GM18505 (cell line): ENCODE measurements at regions not wholly inside any gene's neighbourhood (a gene's known extent, or its start where the extent isn't known, plus 50 kb on each side); places are given as distances from the start of the nearest gene placed in this dataset.

ENCODE experiments used
- ATAC-seq: cut with Tn5 transposase; IDR thresholded peaks from one replicate; pipeline ENCODE4 v1.9.1; 2021; ENCODE audit not compliant: unreplicated experiment
- POLR2A ChIP-seq: IDR thresholded peaks from 4 replicates; pipeline ENCODE4 v1.6.1; 2011; ENCODE audit warnings: borderline replicate concordance; ENCODE audit not compliant: insufficient read depth, insufficient read length; ENCODE audit errors: extremely low read depth

DNA sequence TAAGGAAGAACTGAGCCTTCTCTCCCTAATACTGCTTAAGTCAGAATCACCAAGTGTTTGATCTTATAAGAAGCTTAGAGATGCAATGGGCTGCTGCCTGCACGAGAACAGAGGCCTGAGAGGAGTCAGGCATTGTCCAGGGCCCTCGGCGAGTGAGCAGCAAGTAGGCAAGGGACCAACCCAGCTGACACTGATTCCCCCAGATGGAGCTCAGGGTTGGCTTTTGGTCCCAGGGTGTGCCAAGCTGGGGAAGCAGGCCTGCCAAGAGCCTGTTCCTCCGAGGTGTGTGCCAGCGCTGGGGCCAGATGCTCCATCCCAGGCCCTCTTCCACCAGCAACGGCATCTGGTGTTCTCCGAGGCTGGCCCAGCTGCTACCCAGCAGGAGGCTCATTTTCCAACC lies 222.0 kb upstream of the ZMIZ1 start:
- TF ChIP-seq POLR2A = no peak
- ATAC-seq = no peak

DNA sequence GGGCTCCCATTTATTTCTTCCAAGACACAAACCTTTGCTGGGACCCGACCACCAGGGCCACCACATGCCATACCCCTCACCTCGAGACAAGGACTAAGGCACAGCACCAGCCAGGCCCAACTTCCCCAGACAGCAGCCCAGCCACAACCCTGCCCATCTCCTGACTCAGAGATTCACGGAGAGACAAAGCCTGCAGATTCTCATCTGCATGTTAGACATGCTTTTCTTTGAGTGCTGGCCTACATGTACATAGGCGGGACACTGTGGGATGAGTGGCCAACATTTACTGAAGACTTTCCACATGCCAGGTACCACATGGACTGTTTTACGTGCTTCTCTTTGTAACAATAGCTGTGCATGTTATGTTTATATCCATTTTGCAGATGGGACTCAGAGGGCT lies 221.3 kb upstream of the ZMIZ1 start:
- no peak for TF ChIP-seq POLR2A
- no peak for ATAC-seq

DNA sequence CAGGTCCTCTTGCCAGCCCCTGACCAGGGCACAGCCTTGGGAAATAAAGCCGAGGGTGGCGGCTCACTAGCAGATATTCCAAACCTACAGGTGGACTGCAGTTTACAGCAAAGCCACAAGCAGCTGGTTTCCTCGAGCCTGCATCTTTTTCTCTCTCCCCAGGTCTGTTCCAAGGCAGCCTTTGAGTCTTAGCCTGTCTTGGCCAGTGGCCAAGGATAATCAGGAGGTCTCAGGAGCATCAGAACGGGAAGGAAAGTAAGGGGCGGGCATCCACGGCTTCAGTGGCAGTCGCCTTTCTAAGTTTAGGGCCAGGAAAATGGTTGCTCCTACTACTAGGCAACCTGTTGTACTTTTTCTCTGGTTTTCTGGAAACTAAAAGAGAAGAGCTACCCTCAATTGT lies 219.7 kb upstream of the ZMIZ1 start:
- no peak for ATAC-seq
- no peak for TF ChIP-seq POLR2A

DNA sequence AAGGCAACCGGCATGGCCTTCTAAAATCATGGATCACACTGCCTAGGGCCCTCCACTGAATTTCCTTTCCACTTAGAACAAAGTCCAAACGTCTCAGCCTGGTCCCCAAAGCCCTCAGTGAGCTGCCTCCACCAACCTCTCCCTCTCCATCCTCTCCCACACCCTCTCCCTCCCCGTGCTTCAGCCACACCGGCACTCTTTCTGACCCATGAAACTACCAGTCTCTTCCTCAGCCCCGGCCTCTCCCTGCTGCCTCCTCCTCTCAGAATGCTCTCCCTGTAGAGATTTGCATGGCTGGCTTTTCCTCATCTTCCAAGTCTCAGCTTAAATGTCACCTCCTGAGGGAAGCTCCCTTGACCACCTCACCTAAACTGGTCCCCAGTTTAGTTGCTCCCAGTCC lies 219.0 kb upstream of the ZMIZ1 start:
- no peak for TF ChIP-seq POLR2A
- no peak for ATAC-seq

DNA sequence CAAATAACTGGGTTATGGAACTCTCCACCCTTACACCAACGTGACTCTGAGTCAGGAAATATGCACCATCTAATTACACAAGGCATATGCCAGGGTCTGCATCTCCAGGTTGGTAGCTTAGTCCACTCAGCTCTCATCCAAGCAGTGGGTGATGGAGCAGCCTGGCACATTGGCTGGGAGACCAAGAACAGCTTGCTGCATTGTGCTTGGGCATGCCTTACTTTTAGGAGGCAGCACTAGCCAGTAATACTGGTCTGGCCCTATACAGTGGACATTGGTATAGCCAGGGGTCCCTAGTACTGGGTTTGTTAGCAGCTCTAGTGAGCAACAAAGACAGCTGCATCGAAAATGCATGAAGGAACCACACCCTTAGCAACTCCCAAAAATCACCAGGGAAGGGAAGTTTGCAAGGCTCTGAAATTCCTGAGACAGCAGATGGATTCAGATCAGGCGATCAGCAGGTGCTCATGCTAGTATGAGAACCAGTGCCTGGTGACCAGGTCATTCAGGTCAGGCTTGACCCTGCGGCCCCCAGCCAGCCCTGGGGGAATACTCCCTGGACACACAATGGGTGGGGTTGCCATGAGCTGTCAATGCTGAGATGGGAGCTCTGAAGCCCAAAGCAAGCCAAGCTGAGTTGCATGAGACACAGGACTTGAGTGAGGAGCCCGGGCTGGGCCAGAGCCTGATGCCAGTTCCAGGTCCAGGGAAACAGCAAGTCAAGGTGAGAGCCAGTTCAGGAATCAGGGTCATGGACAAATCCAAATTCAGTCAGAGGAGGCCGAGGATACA lies 217.9 kb upstream of the ZMIZ1 start:
- ATAC-seq = no peak

DNA sequence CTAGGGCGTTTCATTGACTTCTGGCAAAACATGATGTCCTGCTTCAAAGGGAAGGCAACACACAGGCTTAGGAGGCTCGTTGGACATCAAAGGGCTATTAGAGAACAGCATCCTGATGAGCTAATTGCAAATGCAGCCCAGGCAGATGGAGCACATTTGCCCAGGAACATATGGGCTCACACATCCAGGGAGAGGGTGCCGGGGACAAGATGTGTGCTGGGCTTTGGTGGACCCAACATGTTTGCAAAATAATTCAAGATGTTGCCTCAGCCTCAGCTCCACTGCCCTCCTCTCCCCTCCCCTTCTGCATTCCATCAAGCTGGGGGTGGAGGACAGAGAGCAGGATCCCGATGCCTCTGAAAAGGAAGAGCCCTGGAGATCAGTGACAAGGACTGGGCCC lies 217.1 kb upstream of the ZMIZ1 start:
- ATAC-seq = no peak
- no peak for TF ChIP-seq POLR2A

More for the DNA sequence above, 217.9 kb upstream of the ZMIZ1 start:
- TF ChIP-seq POLR2A = no peak

DNA sequence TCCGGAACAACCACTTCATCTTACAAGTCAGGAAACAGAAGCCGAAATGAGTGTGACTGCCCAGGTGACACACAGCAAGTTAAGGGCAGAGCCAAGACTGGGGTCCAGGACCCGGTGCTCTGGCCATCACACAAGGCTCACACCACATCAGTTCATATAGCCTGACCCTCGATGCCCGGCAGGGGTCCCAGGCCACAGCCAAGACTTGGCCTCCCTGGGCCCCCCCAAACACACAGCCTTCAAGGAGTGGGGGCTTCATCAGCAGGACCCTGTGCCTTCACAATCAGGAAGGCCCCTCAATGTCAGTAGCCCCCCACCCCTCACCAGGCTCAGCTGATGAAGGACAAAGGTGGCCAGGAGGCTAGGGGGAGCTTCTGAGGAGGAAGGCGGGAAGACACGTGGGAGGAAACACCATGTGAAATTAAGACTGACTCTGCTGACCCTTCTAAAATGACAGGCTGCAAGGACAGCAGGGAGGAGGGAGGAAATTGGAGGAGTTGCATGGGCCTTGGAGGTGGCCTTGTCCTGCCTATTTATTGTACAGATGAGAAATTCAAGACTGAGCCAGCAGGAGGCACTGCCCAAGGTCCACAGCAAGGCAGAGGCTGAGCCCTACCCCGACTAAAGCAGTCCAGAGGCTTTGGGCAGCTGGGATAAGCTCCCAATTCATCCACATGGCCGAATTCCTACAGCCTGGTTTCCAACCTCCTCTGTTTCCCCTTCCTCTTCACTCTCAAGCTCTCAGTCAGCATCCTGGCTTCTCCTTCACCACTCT lies 216.1 kb upstream of the ZMIZ1 start:
- no peak for ATAC-seq
- no peak for TF ChIP-seq POLR2A

DNA sequence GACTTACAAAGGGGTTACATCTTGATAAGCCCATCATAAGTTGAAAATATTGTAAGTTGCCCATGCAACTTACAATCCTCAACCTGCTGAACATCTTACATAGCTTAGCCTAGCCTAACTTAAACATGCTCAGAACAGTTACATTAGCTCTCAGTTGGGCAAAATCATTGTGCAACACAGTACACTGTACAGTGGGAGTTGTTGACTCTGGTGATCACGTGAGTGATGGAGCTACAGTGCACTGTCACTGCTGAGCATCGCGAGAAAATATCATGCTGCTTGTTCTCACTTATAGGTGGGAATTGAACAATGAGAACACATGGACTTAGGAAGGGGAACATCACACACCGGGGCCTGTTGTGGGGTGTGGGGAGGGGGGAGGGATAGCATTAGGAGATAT lies 214.9 kb upstream of the ZMIZ1 start:
- no peak for ATAC-seq
- TF ChIP-seq POLR2A = no peak

DNA sequence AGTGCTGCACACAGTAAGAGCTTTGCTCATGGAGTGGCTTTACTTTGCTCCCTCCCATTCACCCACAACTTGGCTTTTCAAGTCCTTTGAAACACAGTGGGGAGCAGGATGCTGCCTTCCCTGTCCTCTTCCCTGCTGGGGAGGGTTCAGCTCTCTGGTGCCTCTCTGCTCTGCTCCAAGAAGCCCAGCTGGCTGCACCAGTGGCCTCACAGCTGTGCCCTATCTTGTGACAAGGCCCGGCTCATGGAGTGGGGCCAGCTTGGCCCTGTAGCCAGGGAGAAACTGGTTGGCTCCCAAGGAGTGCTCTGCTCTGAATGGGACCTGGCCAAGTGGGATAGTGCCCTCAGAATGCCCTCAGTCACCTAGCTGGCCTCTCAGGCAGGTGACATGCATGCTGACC lies 212.3 kb upstream of the ZMIZ1 start:
- no peak for ATAC-seq
- no peak for TF ChIP-seq POLR2A

DNA sequence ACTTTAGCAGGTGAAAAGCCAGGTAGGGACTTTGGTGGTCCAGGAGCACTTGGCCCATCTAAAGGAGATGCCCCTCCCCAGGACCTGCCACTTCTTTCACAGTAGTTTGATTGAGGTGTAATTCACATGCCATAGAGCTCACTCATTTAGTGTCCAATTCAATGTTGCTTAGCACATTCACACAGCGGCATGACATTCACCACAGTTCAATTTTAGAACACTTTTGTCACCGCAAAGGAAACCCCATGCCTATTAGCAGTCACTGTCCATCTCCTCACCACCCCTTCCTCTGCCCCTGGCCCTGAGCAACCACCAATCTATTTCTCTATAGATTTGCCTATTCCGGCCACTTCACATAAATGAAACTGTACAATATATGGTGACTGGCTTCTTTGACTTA lies 211.6 kb upstream of the ZMIZ1 start:
- ATAC-seq = no peak
- no peak for TF ChIP-seq POLR2A

DNA sequence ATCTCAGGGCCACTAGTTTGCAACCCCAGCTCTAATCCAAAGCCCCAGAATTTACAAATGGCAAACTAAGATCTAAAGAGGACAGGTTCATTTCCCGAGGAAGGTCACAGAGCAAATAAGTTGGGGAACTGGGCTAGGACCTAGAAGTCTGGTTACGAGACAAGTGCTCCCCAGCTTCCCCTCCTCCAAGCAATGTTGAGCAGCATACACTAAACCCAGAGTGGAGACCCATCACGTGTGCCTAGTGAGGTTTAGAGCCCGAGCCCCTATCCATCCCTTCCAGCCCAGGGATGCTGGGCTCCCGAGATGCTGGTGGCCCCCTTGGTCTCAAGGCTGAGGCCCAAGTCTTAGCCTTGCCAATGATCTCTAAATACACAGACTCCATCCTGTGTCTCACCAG lies 209.5 kb upstream of the ZMIZ1 start:
- ATAC-seq = no peak
- no peak for TF ChIP-seq POLR2A

DNA sequence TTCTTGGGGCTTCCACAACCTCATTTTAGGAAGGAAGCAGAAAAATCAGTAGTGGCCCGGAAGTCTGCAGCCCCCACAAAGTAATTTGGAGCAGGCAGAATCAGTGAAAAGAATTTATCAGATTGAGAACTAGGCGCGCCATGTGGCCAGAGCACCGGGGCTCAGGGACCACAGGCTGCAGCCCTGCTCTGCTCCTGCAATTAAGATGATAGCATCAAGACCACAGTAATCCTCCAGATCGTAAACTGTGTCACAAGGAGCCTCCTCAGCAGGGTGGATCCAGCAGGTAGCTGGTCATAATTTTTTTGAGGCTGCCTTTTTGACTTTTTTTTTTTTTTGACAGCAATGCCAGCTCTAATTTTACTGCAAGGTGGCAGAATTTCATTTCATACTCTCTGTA lies 209.0 kb upstream of the ZMIZ1 start:
- no peak for ATAC-seq
- no peak for TF ChIP-seq POLR2A

DNA sequence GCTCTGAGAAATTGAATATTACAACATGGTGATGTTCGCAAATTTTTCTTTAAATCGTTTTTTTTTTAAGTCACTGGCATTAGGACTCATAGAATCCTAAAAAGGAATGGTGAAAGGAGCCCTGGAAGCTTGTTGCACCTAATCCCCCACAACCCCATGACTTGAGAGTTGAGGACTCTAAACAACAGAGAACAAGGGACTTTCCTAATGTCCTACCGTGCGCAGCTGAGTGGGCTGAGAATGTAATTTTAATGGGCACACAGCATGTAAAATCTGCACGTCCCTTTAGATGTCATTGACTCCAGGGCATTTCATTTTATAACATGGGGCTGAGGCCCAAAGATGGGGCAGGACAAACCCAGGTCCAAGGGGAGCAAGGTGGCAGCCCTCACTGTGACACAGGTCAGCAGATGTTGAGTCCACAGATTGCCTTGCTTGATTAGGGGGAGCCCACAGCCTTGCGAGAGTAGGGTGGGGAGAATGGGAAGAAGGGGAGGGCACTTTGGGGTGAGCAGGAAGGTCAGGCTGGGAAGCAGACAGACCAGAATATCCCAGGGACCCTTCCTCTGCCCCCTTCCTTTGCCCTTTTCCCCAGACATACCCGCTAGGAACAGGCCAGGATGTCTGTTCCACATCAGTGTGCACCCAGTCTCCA lies 208.4 kb upstream of the ZMIZ1 start:
- TF ChIP-seq POLR2A = no peak
- ATAC-seq = no peak
